ENCODE measurements at regions not wholly inside any gene's neighbourhood (a gene's known extent, or its start where the extent isn't known, plus 50 kb on each side); places are given as distances from the start of the nearest gene placed in this dataset.
"Not testable (repeated sequence)": the region's sequence is repeated elsewhere in the genome, so short reads cannot be mapped to it uniquely, and the experiment has no call there.

DNA sequence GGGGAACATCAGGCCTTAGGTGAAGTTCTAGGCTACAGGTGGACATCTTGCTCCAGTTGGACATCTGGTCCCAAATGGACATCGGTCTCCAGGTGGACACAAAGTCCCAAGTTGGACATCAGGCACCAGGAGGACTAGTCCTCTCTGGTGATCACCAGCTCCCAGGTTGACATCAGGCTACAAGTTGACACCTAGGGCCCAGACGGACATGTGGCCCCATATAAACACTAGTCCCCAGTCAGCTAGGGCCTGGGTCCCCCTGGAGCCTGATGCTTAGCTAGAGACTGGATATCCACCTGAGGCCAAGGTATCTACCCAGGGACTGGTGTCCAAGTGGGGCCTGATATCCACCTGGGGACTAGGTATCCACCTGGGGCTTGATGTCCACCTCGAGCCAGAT lies 75.8 kb upstream of the ZNF337 start:
- DNase-seq: not testable (repeated sequence)

GRCh38 chr20:25771818-25772217 lies 75.2 kb upstream of the ZNF337 start:
- not testable (repeated sequence) for DNase-seq

GRCh38 chr20:25761596-25761995 lies 64.9 kb upstream of the ZNF337 start:
- no peak for DNase-seq

GRCh38 chr20:25761046-25761445 lies 64.4 kb upstream of the ZNF337 start:
- not testable (repeated sequence) for DNase-seq

DNA sequence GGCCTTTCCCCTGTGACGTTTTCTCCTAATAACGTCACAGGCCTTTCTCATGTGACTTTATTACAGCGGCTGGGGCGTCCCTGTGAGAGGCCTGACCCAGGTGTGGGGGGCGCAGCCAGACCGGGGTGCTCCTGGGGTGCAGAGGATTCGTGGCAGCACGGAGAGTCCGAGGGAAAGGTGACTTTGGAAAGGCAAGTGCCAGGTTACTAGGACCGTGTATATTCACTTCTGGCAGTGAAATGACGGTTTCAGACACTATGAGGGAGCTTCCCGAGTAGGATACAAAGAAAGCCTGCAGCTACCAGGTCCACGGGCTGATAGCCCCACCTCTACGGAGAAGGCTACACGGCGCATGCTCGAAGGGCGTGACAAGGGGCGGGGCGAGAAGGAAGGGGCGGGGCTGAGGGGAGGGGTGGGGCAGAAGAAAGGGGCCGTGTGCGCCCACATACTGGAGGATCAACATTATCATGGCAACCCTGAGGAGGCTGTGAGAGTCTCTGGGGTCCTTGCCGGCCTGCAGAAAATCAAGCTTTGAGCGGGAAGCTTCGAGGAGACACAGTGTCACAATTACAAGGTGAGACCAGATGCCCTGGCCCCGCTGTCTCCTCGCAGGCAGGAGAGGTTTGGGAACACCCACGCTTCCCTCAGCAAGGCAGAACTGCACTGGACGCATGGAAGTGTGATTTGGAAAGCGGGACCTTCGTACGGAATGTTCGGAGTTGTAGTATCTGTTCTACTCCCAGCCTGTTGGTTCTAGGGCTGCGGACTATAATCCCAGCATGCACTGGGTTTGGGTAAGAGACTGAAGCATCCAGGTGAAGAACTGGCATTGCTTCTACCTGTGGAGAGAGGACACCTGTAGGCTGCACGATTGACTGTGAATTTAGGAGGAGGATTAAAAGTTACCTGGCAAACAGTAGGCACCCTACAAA lies 54.4 kb upstream of the ZNF337 start:
- DNase-seq: peak; percentile 50 to 52

DNA sequence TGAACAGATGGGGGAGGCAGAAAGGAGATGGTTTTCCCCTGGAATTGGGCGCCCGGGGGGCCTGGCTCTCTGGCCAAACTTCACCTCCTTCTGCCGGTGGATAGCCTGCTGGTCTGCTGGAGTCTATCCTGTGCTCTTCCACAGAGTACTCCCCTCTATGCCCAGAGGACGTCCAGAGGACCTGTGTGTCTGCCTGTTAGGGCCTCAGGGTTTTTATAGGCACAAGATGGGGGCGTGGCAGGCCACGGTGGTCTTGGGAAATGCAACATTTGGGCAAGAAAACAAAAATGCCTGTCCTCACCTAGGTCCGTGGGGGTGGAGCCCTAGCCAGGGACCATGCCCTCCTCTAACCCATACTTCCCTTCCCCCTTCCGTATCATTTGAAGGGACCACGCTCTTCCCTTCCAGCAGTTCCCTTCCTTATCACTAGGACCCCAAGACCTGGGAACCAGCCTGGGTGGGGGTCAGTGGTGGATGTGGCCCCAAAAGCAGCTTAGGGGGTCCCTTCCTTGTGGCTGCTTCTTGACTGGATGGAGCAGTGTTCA lies 53.6 kb upstream of the ZNF337 start:
- DNase-seq: no peak

GRCh38 chr20:25749649-25750048 lies 53.0 kb upstream of the ZNF337 start:
- DNase-seq: no peak

Data from activated CD4-positive, alpha-beta T cell treated with anti-CD3 and anti-CD28 coated beads, Interleukin-2, amount 50 U/mL, for 48 hours (primary cell).